ENCODE measurements at regions not wholly inside any gene's neighbourhood (a gene's known extent, or its start where the extent isn't known, plus 50 kb on each side); places are given as distances from the start of the nearest gene placed in this dataset.
"Not testable (repeated sequence)": the region's sequence is repeated elsewhere in the genome, so short reads cannot be mapped to it uniquely, and the experiment has no call there.

- DNase-seq (ENCODE audit: extremely low read depth, low read depth) = peak; percentile 22
- TF ChIP-seq CTCF (IDR thresholded peaks at IDR 0.05; ENCODE audit: low read depth, low read length) = no peak
Measured at GRCh38 chr4:78704981-78705683, 71.0 kb upstream of the BMP2K start.

GRCh38 chr4:78706302-78706701 is 69.8 kb upstream of the BMP2K start:
- no peak for TF ChIP-seq CTCF (IDR thresholded peaks at IDR 0.05; ENCODE audit: low read depth, low read length)
- DNase-seq (ENCODE audit: extremely low read depth, low read depth) = no peak

- TF ChIP-seq CTCF (IDR thresholded peaks at IDR 0.05; ENCODE audit: low read depth, low read length) = no peak
- DNase-seq (ENCODE audit: extremely low read depth, low read depth) = no peak
Measured at GRCh38 chr4:78707268-78707667, 68.9 kb upstream of the BMP2K start.

- no peak for TF ChIP-seq CTCF (IDR thresholded peaks at IDR 0.05; ENCODE audit: low read depth, low read length)
- no peak for DNase-seq (ENCODE audit: extremely low read depth, low read depth)
Measured at GRCh38 chr4:78707793-78708192, 68.4 kb upstream of the BMP2K start.

GRCh38 chr4:78710536-78710935 is 65.6 kb upstream of the BMP2K start:
- no peak for TF ChIP-seq CTCF (IDR thresholded peaks at IDR 0.05; ENCODE audit: low read depth, low read length)
- no peak for DNase-seq (ENCODE audit: extremely low read depth, low read depth)

- DNase-seq (ENCODE audit: extremely low read depth, low read depth) = no peak
- TF ChIP-seq CTCF (IDR thresholded peaks at IDR 0.05; ENCODE audit: low read depth, low read length) = no peak
Measured at GRCh38 chr4:78711676-78712075, 64.5 kb upstream of the BMP2K start.

- DNase-seq (ENCODE audit: extremely low read depth, low read depth) = not testable (repeated sequence)
Measured at GRCh38 chr4:78714598-78714997, 61.6 kb upstream of the BMP2K start.

- not testable (repeated sequence) for DNase-seq (ENCODE audit: extremely low read depth, low read depth)
Measured at GRCh38 chr4:78715372-78715771, 60.8 kb upstream of the BMP2K start.

- DNase-seq (ENCODE audit: extremely low read depth, low read depth) = not testable (repeated sequence)
Measured at GRCh38 chr4:78717712-78718111, 58.4 kb upstream of the BMP2K start.

Measured in AG09319 (cell line).